K562 (cell line): ENCODE measurements at regions not wholly inside any gene's neighbourhood (a gene's known extent, or its start where the extent isn't known, plus 50 kb on each side); places are given as distances from the start of the nearest gene placed in this dataset.

Experiments used
- ATAC-seq: fragments of 200-7000 bp; cut with Tn5 transposase; 3 replicates; pipeline ENCODE4 v1.9.1; 2020; ENCODE audit warnings: moderate library complexity
- BruUV-seq: library from RNA; stranded (reverse); fragments of 400-500 nt; replicated peaks from 2 replicates; lab custom pipeline; 2021; lab: Mats Ljungman, UMichigan
- CTCF ChIA-PET: fragments of 300-600 bp; formaldehyde crosslinking; extraction: SDS; loops from one replicate; lab custom pipeline; 2021; ENCODE audit warnings: low intra/inter-chr PET ratio; lab: Yijun Ruan, JAX
- POLR2A ChIA-PET: fragments of 300-600, 350-650 bp; sonication (Branson Sonifier 250); formaldehyde crosslinking; extraction: SDS; loops from one replicate; lab custom pipeline; 2021; ENCODE audit warnings: antibody characterized with exemption, inconsistent platforms; lab: Yijun Ruan, JAX
- DNase-seq, 4 experiments: peaks; one replicate each; pipeline versions ENCODE4 v3.0.0 to v3.0.0-alpha.2; 2011 to 2018; ENCODE audit warnings: low spot score in 3 of 4, mixed read lengths in 3 of 4; ENCODE audit errors: extremely low read depth in 1 of 4
- FAIRE-seq: peaks from 2 replicates; lab custom pipeline; 2011; peaks lifted over from hg19 to GRCh38; lab: Jason Lieb, UNC
- H2AFZ ChIP-seq: 2 replicates; pipeline ENCODE4 v1.6.0; 2011; ENCODE audit warnings: low read depth, low read length, control low read depth, inconsistent platforms
- H3K27ac ChIP-seq: fragments of 200-600 bp; 3 replicates; pipeline ENCODE4 v1.8.0; 2011; ENCODE audit warnings: low read depth, mild to moderate bottlenecking, control low read depth, inconsistent platforms, low read length, moderate library complexity, mixed read lengths; ENCODE audit errors: extremely low read depth
- H3K27me3 ChIP-seq, 2 experiments: fragments of 300-600 bp in 1 of 2; 2 replicates in 1 of 2; 3 replicates in 1 of 2; pipeline versions ENCODE4 v1.6.0 to v1.8.0; 2011; ENCODE audit warnings: inconsistent platforms in 2 of 2, low read length in 2 of 2, mild to moderate bottlenecking in 1 of 2, mixed read lengths in 1 of 2, moderate library complexity in 1 of 2; ENCODE audit not compliant: control insufficient read depth in 2 of 2, insufficient read depth in 2 of 2
- H3K36me3 ChIP-seq: fragments of 300-600 bp; 3 replicates; pipeline ENCODE4 v1.8.0; 2011; ENCODE audit warnings: mild to moderate bottlenecking, low read length, inconsistent platforms; ENCODE audit not compliant: control insufficient read depth, insufficient read depth
- H3K4me1 ChIP-seq, 2 experiments: fragments of 200-600 bp in 1 of 2; replicated peaks in 1 of 2; 2 replicates in 1 of 2; 3 replicates in 1 of 2; pipeline versions ENCODE4 v1.5.1 to v1.8.0; 2011; ENCODE audit warnings: inconsistent platforms in 2 of 2, low read length in 2 of 2, mild to moderate bottlenecking in 1 of 2, mixed read lengths in 1 of 2, moderate library complexity in 1 of 2; ENCODE audit not compliant: control insufficient read depth in 2 of 2, insufficient read depth in 2 of 2
- H3K4me2 ChIP-seq: 2 replicates; pipeline ENCODE4 v1.6.1; 2011; ENCODE audit warnings: low read length, control low read depth, inconsistent platforms, mixed read lengths; ENCODE audit not compliant: insufficient read depth
- H3K4me3 ChIP-seq: fragments of 200-600 bp; sonication (generic), shearing (Covaris generic); 2 replicates; pipeline ENCODE4 v1.5.1; 2016; ENCODE audit warnings: control low read depth, inconsistent platforms
- H3K79me2 ChIP-seq: fragments of 200-600 bp; 3 replicates; pipeline ENCODE4 v1.8.0; 2011; ENCODE audit warnings: low read length, inconsistent platforms; ENCODE audit not compliant: control insufficient read depth, insufficient read depth
- H3K9ac ChIP-seq, 2 experiments: 2 replicates each; pipeline versions ENCODE4 v1.6.0 to v1.6.1; 2011; ENCODE audit warnings: low read depth in 2 of 2, low read length in 2 of 2, control low read depth in 1 of 2, inconsistent platforms in 1 of 2, mild to moderate bottlenecking in 1 of 2, mixed read lengths in 1 of 2; ENCODE audit not compliant: insufficient read depth in 1 of 2
- H3K9me1 ChIP-seq: one replicate; pipeline ENCODE4 v1.6.0; 2011; ENCODE audit warnings: inconsistent platforms, mild to moderate bottlenecking, low read length, moderate library complexity; ENCODE audit not compliant: control insufficient read depth, insufficient read depth
- H3K9me3 ChIP-seq: replicated peaks from 2 replicates; pipeline ENCODE4 v1.5.1; 2011; ENCODE audit warnings: low read depth, low read length, inconsistent platforms; ENCODE audit not compliant: control insufficient read depth, insufficient read depth
- H4K20me1 ChIP-seq: replicated peaks from 2 replicates; pipeline ENCODE4 v1.6.1; 2011; ENCODE audit warnings: low read length, inconsistent platforms, mixed read lengths; ENCODE audit not compliant: control insufficient read depth, insufficient read depth
- ARNT ChIP-seq, 2 experiments: fragments of 450-650 bp; IDR thresholded peaks; 2 replicates each; pipeline ENCODE4 v1.6.1; 2016; ENCODE audit warnings: mild to moderate bottlenecking in 1 of 2
- C11orf30 ChIP-seq: fragments of 450-650 bp; IDR thresholded peaks from 2 replicates; pipeline ENCODE4 v1.6.1; 2016; ENCODE audit warnings: low read depth, mild to moderate bottlenecking
- LCOR ChIP-seq: sonication (generic); formaldehyde crosslinking; IDR thresholded peaks from 2 replicates; pipeline ENCODE4 v1.8.0; 2022; ENCODE audit warnings: mild to moderate bottlenecking, missing genetic modification reagents
- MAFF ChIP-seq: IDR thresholded peaks from 2 replicates; pipeline ENCODE4 v1.6.1; 2012; ENCODE audit warnings: low read length, improper control_type of control experiment
- MAFG ChIP-seq: fragments of 450-650 bp; conservative IDR thresholded peaks from 2 replicates; pipeline ENCODE4 v1.6.1; 2016; ENCODE audit warnings: missing genetic modification characterization, missing compliant biosample characterization
- MAFK ChIP-seq: IDR thresholded peaks from 2 replicates; pipeline ENCODE4 v1.6.1; 2011; ENCODE audit warnings: low read length, improper control_type of control experiment
- NR1H2 ChIP-seq: sonication (generic); formaldehyde crosslinking; IDR thresholded peaks from 2 replicates; pipeline ENCODE4 v1.4.0; 2020; ENCODE audit warnings: mild to moderate bottlenecking, missing genetic modification reagents
- TCF7 ChIP-seq: sonication (generic); IDR thresholded peaks from 2 replicates; pipeline ENCODE4 v1.6.1; 2016; ENCODE audit warnings: antibody characterized with exemption, borderline replicate concordance
- ZNF316 ChIP-seq: fragments of 450-650 bp; IDR thresholded peaks from 2 replicates; pipeline ENCODE4 v1.6.1; 2016
- WGBS: fragments of 100-300 bp; shearing (Covaris generic); methylation state at CpG from one replicate; pipeline ENCODE4 v1.1.6; 2016; ENCODE audit warnings: low coverage, mixed read lengths; ENCODE audit not compliant: insufficient coverage; ENCODE audit errors: missing lambda C conversion rate; 5-methylcytosine and 5-hydroxymethylcytosine counted together
- in situ Hi-C: fragments of 300-500 bp; cut with MboI; formaldehyde crosslinking; loops from 4 replicates; pipeline ENCODE4 v1.15.0; 2018; ENCODE audit warnings: inconsistent platforms, mixed read lengths
- intact Hi-C: fragments of 100-400 bp; cut with micrococcal nuclease; formaldehyde crosslinking; loops from 2 replicates; pipeline ENCODE4 v1.14.2; 2022
- TF ChIP-seq, protein P1 (sequence below): IDR thresholded peaks from 2 replicates; pipeline ENCODE4 v1.6.1; 2012; ENCODE audit warnings: low read depth, low read length, improper control_type of control experiment, borderline replicate concordance

GRCh38 chr7:88452646-88453045 is 146.0 kb upstream of the STEAP4 start:
- Histone ChIP-seq H3K9me3 (no peaks in the 10 kb centered on the region; the same call in 1 of the 2 replicates), H3K4me2 (no peak overlapping the region), H3K9ac (no peak overlapping the region), H3K9me1 (no peaks in the 10 kb centered on the region), H3K4me3 (no peak overlapping the region), H3K79me2 (no peaks in the 10 kb centered on the region), H3K27me3 (no peaks in the 10 kb centered on the region), H4K20me1 (no peaks in the 10 kb centered on the region), H3K4me1 (no peaks in the 10 kb centered on the region), H3K27ac (no peak overlapping the region), H2AFZ (no peak overlapping the region), H3K36me3 (no peaks in the 10 kb centered on the region)
- ChIA-PET POLR2A (no interaction called here), CTCF (no interaction called here)
- intact Hi-C loops (no loop called here), in situ Hi-C loops (no loop called here)
- BruUV-seq, result no TSS peak
- no peak for DNase-seq
- no peak for TF ChIP-seq TCF7
- TF ChIP-seq LCOR (CRISPR knock-in tag), result no peak
- TF ChIP-seq NR1H2 (CRISPR knock-in tag), result no peak
- 1% methylated on average over 3 of the region's 3 CpGs for WGBS
- no peak for FAIRE-seq
- no peak for ATAC-seq

GRCh38 chr7:88450874-88451273 is 144.2 kb upstream of the STEAP4 start:
- in situ Hi-C loops, result no loop called here
- H4K20me1 ChIP-seq, result no peaks in the 10 kb centered on the region
- H3K4me1 ChIP-seq, result no peaks in the 10 kb centered on the region
- H3K9me1 ChIP-seq, result no peaks in the 10 kb centered on the region
- ChIA-PET CTCF (no interaction called here), POLR2A (interaction anchor here (0.6 kb wide), 1 partner anchor 85 kb away, joined by 3 read pairs; no protein-coding TSS in a partner anchor)
- H3K9ac ChIP-seq, result no peak overlapping the region
- no TSS peak for BruUV-seq
- intact Hi-C loops, result no loop called here
- ATAC-seq (no peak), FAIRE-seq (no peak), DNase-seq (no peak)
- H3K27me3 ChIP-seq, result no peaks in the 10 kb centered on the region
- H3K79me2 ChIP-seq, result no peaks in the 10 kb centered on the region
- no peak overlapping the region for H3K4me3 ChIP-seq
- H3K9me3 ChIP-seq, result no peaks in the 10 kb centered on the region; the same call in 1 of the 2 replicates
- H3K27ac ChIP-seq, result no peak overlapping the region
- 0% methylated on average over 1 of the region's 1 CpG for WGBS
- no peak overlapping the region for H3K4me2 ChIP-seq
- no peaks in the 10 kb centered on the region for H3K36me3 ChIP-seq
- H2AFZ ChIP-seq, result no peak overlapping the region
- TF ChIP-seq MAFF (peak; percentile 71), C11orf30 (peak; percentile 61; the same call in 1 of the 2 replicates), ARNT (IDR thresholded peaks at IDR 0.05) (no peak), ZNF316 (peak; percentile 72), MAFG (tag) (peak; percentile 70), MAFK (peak; percentile 70)
- TF ChIP-seq, protein P1, sequence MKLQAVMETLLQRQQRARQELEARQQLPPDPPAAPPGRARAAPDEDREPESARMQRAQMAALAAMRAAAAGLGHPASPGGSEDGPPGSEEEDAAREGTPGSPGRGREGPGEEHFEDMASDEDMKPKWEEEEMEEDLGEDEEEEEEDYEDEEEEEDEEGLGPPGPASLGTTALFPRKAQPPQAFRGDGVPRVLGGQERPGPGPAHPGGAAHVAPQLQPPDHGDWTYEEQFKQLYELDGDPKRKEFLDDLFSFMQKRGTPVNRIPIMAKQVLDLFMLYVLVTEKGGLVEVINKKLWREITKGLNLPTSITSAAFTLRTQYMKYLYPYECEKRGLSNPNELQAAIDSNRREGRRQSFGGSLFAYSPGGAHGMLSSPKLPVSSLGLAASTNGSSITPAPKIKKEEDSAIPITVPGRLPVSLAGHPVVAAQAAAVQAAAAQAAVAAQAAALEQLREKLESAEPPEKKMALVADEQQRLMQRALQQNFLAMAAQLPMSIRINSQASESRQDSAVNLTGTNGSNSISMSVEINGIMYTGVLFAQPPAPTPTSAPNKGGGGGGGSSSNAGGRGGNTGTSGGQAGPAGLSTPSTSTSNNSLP, result no peak
